Fibroblast of the aortic adventitia (primary cell): ENCODE measurements at regions not wholly inside any gene's neighbourhood (a gene's known extent, or its start where the extent isn't known, plus 50 kb on each side); places are given as distances from the start of the nearest gene placed in this dataset.

Experiments
- DNase-seq: peaks from one replicate; pipeline ENCODE4 v3.0.0-alpha.2; 2010; ENCODE audit warnings: low read depth
- H3K4me3 ChIP-seq: 2 replicates; pipeline ENCODE4 v1.5.1; 2011; ENCODE audit warnings: low read depth, mild to moderate bottlenecking, control low read depth, low read length, moderate library complexity
- TF ChIP-seq, protein P1 (sequence below): IDR thresholded peaks from 2 replicates; pipeline ENCODE4 v1.5.1; 2011; ENCODE audit warnings: mild to moderate bottlenecking, low read length, control low read depth, inconsistent platforms; ENCODE audit not compliant: insufficient read depth

DNA sequence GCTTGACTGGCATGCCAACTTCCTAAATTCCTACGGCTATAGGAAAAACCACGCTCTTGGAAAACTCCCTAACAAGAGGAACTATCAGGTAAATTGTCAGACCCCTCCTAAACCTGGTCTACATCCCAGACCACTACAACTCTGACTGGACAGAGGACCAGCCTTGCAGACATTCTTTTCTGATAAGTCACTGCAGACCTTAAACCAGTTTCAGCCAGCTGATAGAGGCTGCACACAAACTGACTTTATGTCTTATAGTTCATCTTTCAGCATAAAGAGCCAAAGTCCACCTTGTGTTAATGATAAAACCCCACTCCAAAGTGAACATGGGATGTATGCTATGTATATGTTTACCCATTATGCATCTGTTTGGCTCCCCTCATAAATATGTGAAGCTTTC is 166.6 kb downstream of the KTN1 start:
- no peak overlapping the region for H3K4me3 ChIP-seq
- DNase-seq = peak; percentile 14
- TF ChIP-seq, protein P1, sequence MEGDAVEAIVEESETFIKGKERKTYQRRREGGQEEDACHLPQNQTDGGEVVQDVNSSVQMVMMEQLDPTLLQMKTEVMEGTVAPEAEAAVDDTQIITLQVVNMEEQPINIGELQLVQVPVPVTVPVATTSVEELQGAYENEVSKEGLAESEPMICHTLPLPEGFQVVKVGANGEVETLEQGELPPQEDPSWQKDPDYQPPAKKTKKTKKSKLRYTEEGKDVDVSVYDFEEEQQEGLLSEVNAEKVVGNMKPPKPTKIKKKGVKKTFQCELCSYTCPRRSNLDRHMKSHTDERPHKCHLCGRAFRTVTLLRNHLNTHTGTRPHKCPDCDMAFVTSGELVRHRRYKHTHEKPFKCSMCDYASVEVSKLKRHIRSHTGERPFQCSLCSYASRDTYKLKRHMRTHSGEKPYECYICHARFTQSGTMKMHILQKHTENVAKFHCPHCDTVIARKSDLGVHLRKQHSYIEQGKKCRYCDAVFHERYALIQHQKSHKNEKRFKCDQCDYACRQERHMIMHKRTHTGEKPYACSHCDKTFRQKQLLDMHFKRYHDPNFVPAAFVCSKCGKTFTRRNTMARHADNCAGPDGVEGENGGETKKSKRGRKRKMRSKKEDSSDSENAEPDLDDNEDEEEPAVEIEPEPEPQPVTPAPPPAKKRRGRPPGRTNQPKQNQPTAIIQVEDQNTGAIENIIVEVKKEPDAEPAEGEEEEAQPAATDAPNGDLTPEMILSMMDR = no peak

GRCh38 chr14:55747186-55747585 is 167.2 kb downstream of the KTN1 start:
- DNase-seq = no peak
- TF ChIP-seq, protein P1 = no peak

GRCh38 chr14:55749201-55749812 is 169.3 kb downstream of the KTN1 start:
- no peak overlapping the region for H3K4me3 ChIP-seq
- TF ChIP-seq, protein P1 = no peak
- no peak for DNase-seq

More at GRCh38 chr14:55747186-55747585, 167.2 kb downstream of the KTN1 start:
- H3K4me3 ChIP-seq = no peak overlapping the region

DNA sequence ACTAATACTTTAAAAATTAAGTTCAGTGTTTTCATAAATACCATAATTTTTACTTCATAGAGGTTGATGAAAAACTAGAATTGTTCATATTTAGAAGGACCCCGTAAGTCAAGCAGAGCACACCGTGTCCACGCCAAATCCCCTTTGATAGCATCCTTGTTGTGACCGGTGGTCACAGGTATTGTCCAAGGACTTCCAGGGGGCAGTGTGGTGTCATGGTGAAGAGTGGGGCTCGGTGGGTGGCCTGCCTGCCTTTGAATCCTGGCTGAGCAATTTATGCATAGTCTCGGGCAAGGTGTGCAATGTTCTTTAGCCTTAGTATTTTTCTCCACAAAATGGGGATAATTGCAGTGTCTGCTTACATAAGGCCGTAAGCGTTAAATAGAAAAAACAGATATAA is 169.9 kb downstream of the KTN1 start:
- no peak overlapping the region for H3K4me3 ChIP-seq
- TF ChIP-seq, protein P1 = no peak
- DNase-seq = no peak

GRCh38 chr14:55752580-55753390 is 172.8 kb downstream of the KTN1 start:
- no peak overlapping the region for H3K4me3 ChIP-seq
- TF ChIP-seq, protein P1 = no peak
- DNase-seq = peak; percentile 70

- DNase-seq = no peak
Observed at GRCh38 chr14:55754471-55754870, 174.5 kb downstream of the KTN1 start.

More at GRCh38 chr14:55754471-55754870, 174.5 kb downstream of the KTN1 start:
- H3K4me3 ChIP-seq = no peak overlapping the region
- TF ChIP-seq, protein P1 = no peak
